ENCODE measurements at regions not wholly inside any gene's neighbourhood (a gene's known extent, or its start where the extent isn't known, plus 50 kb on each side); places are given as distances from the start of the nearest gene placed in this dataset.

GRCh38 chr5:23742701-23743100 lies 235.3 kb downstream of the PRDM9 start:
- Histone ChIP-seq H3K4me2 (ENCODE audit: extremely low read depth, insufficient read depth, low read length) (no peak overlapping the region), H3K4me1 (ENCODE audit: control insufficient read depth, extremely low read depth, insufficient read depth, low read length) (no peaks in the 10 kb centered on the region), H3K27me3 (ENCODE audit: control insufficient read depth, insufficient read depth, low read length) (no peaks in the 10 kb centered on the region), H3K4me3 (replicated peaks in 1 of 4; ENCODE audit: control extremely low read depth in 1 of 4, insufficient read depth in 1 of 4, low read depth in 3 of 4, low read length in 4 of 4) (no peak overlapping the region), H3K9ac (ENCODE audit: insufficient read depth, low read length) (no peak overlapping the region), H2AFZ (ENCODE audit: low read length) (no peak overlapping the region), H3K36me3 (ENCODE audit: control insufficient read depth, insufficient read depth, low read length) (no peaks in the 10 kb centered on the region), H3K27ac (ENCODE audit: insufficient read depth, low read length) (no peak overlapping the region), H3K79me2 (ENCODE audit: control insufficient read depth, insufficient read depth, low read length) (no peaks in the 10 kb centered on the region), H3K9me3 (ENCODE audit: control insufficient read depth, insufficient read depth, low read depth, low read length) (no peaks in the 10 kb centered on the region), H4K20me1 (ENCODE audit: control insufficient read depth, extremely low read depth, insufficient read depth, low read length) (no peaks in the 10 kb centered on the region)
- no peak for TF ChIP-seq EZH2 (IDR thresholded peaks at IDR 0.05; ENCODE audit: low read length, missing control alignments)
- no peak for TF ChIP-seq CTCF (conservative IDR thresholded peaks at IDR 0.05 in 1 of 2, IDR thresholded peaks at IDR 0.05 in 1 of 2; ENCODE audit: low read depth in 1 of 2, low read length in 2 of 2)
- no peak for DNase-seq (ENCODE audit: low read depth in 2 of 2)

GRCh38 chr5:23755906-23756305 lies 248.5 kb downstream of the PRDM9 start:
- Histone ChIP-seq H3K27me3 (ENCODE audit: control insufficient read depth, insufficient read depth, low read length) (no peaks in the 10 kb centered on the region), H3K79me2 (ENCODE audit: control insufficient read depth, insufficient read depth, low read length) (no peaks in the 10 kb centered on the region), H4K20me1 (ENCODE audit: control insufficient read depth, extremely low read depth, insufficient read depth, low read length) (no peaks in the 10 kb centered on the region), H2AFZ (ENCODE audit: low read length) (no peak overlapping the region), H3K4me3 (replicated peaks in 1 of 4; ENCODE audit: control extremely low read depth in 1 of 4, insufficient read depth in 1 of 4, low read depth in 3 of 4, low read length in 4 of 4) (no peak overlapping the region), H3K9me3 (ENCODE audit: control insufficient read depth, insufficient read depth, low read depth, low read length) (no peaks in the 10 kb centered on the region), H3K4me1 (ENCODE audit: control insufficient read depth, extremely low read depth, insufficient read depth, low read length) (no peaks in the 10 kb centered on the region), H3K4me2 (ENCODE audit: extremely low read depth, insufficient read depth, low read length) (no peak overlapping the region), H3K27ac (ENCODE audit: insufficient read depth, low read length) (no peak overlapping the region), H3K9ac (ENCODE audit: insufficient read depth, low read length) (no peak overlapping the region), H3K36me3 (ENCODE audit: control insufficient read depth, insufficient read depth, low read length) (no peaks in the 10 kb centered on the region)
- DNase-seq (ENCODE audit: low read depth in 2 of 2): no peak
- TF ChIP-seq EZH2 (IDR thresholded peaks at IDR 0.05; ENCODE audit: low read length, missing control alignments): no peak
- no peak for TF ChIP-seq CTCF (conservative IDR thresholded peaks at IDR 0.05 in 1 of 2, IDR thresholded peaks at IDR 0.05 in 1 of 2; ENCODE audit: low read depth in 1 of 2, low read length in 2 of 2)

GRCh38 chr5:23756779-23757178 lies 249.4 kb downstream of the PRDM9 start:
- no peak overlapping the region for H3K27ac ChIP-seq (ENCODE audit: insufficient read depth, low read length)
- TF ChIP-seq EZH2 (IDR thresholded peaks at IDR 0.05; ENCODE audit: low read length, missing control alignments) (no peak), CTCF (conservative IDR thresholded peaks at IDR 0.05 in 1 of 2, IDR thresholded peaks at IDR 0.05 in 1 of 2; ENCODE audit: low read depth in 1 of 2, low read length in 2 of 2) (no peak)
- no peaks in the 10 kb centered on the region for H3K9me3 ChIP-seq (ENCODE audit: control insufficient read depth, insufficient read depth, low read depth, low read length)

More at GRCh38 chr5:23756779-23757178, 249.4 kb downstream of the PRDM9 start:
- no peak overlapping the region for H3K9ac ChIP-seq (ENCODE audit: insufficient read depth, low read length)
- H3K79me2 ChIP-seq (ENCODE audit: control insufficient read depth, insufficient read depth, low read length): no peaks in the 10 kb centered on the region
- DNase-seq (ENCODE audit: low read depth in 2 of 2): no peak
- no peak overlapping the region for H3K4me3 ChIP-seq (replicated peaks in 1 of 4; ENCODE audit: control extremely low read depth in 1 of 4, insufficient read depth in 1 of 4, low read depth in 3 of 4, low read length in 4 of 4)
- no peaks in the 10 kb centered on the region for H4K20me1 ChIP-seq (ENCODE audit: control insufficient read depth, extremely low read depth, insufficient read depth, low read length)
- H3K4me1 ChIP-seq (ENCODE audit: control insufficient read depth, extremely low read depth, insufficient read depth, low read length): no peaks in the 10 kb centered on the region
- no peaks in the 10 kb centered on the region for H3K27me3 ChIP-seq (ENCODE audit: control insufficient read depth, insufficient read depth, low read length)
- H2AFZ ChIP-seq (ENCODE audit: low read length): no peak overlapping the region
- no peaks in the 10 kb centered on the region for H3K36me3 ChIP-seq (ENCODE audit: control insufficient read depth, insufficient read depth, low read length)
- no peak overlapping the region for H3K4me2 ChIP-seq (ENCODE audit: extremely low read depth, insufficient read depth, low read length)

Measured in fibroblast of lung (primary cell).